PC-9 (cell line): ENCODE measurements at regions not wholly inside any gene's neighbourhood (a gene's known extent, or its start where the extent isn't known, plus 50 kb on each side); places are given as distances from the start of the nearest gene placed in this dataset.

Source experiments
- BruUV-seq: library from RNA; stranded (reverse); fragments of 400-500 nt; replicated peaks from 2 replicates; lab custom pipeline; 2021; lab: Mats Ljungman, UMichigan
- CTCF ChIA-PET: fragments of 300-600 bp; sonication (Branson Sonifier 250); formaldehyde crosslinking; loops from one replicate; lab custom pipeline; 2022; ENCODE audit warnings: antibody characterized with exemption; lab: Charles Lee
- POLR2A ChIA-PET: fragments of 300-600 bp; sonication (Branson Sonifier 250); formaldehyde crosslinking; loops from one replicate; lab custom pipeline; 2022; ENCODE audit warnings: antibody characterized with exemption; ENCODE audit not compliant: unreplicated experiment; lab: Charles Lee
- DNase-seq, 2 experiments: peaks; one replicate each; pipeline versions ENCODE4 v3.0.0 to v3.0.0-alpha.2; 2015 to 2022; ENCODE audit warnings: mixed read lengths in 1 of 2
- H2AFZ ChIP-seq: fragments of 200-600 bp; sonication (generic); 2 replicates; pipeline ENCODE4 v1.8.1; 2017; ENCODE audit warnings: antibody characterized with exemption
- H3F3A ChIP-seq: fragments of 200-600 bp; sonication (generic); 2 replicates; pipeline ENCODE4 v1.8.1; 2017; ENCODE audit warnings: antibody characterized with exemption, mild to moderate bottlenecking, low read depth; ENCODE audit not compliant: insufficient read depth
- H3K27ac ChIP-seq: fragments of 200-600 bp; sonication (generic); 2 replicates; pipeline ENCODE4 v1.6.1; 2016; ENCODE audit warnings: mixed run types
- H3K27me3 ChIP-seq: fragments of 200-600 bp; sonication (generic); 2 replicates; pipeline ENCODE4 v1.6.1; 2016; ENCODE audit warnings: low read depth, mixed run types; ENCODE audit not compliant: insufficient read depth
- H3K36me3 ChIP-seq: fragments of 200-600 bp; sonication (generic); 2 replicates; pipeline ENCODE4 v1.6.1; 2016; ENCODE audit warnings: low read depth, mixed run types
- H3K4me1 ChIP-seq: fragments of 200-600 bp; sonication (generic); replicated peaks from 2 replicates; pipeline ENCODE4 v1.6.1; 2016; ENCODE audit warnings: mixed run types; ENCODE audit not compliant: insufficient read depth
- H3K4me2 ChIP-seq: fragments of 200-600 bp; sonication (generic); 2 replicates; pipeline ENCODE4 v1.6.1; 2017; ENCODE audit warnings: mixed run types
- H3K4me3 ChIP-seq: fragments of 200-600 bp; sonication (generic); 2 replicates; pipeline ENCODE4 v1.6.1; 2016; ENCODE audit warnings: mixed run types
- H3K79me2 ChIP-seq: fragments of 200-600 bp; sonication (generic); 2 replicates; pipeline ENCODE4 v1.6.1; 2017; ENCODE audit warnings: low read depth, mixed run types
- H3K9me2 ChIP-seq: fragments of 200-600 bp; sonication (generic); 2 replicates; pipeline ENCODE4 v1.8.1; 2017; ENCODE audit warnings: mild to moderate bottlenecking; ENCODE audit not compliant: insufficient read depth
- H3K9me3 ChIP-seq: fragments of 200-600 bp; sonication (generic); 2 replicates; pipeline ENCODE4 v1.8.1; 2016; ENCODE audit warnings: low read depth; ENCODE audit not compliant: insufficient read depth
- H4K20me1 ChIP-seq: fragments of 200-600 bp; sonication (generic); 2 replicates; pipeline ENCODE4 v1.8.1; 2017; ENCODE audit not compliant: insufficient read depth
- CTCF ChIP-seq: fragments of 200-600 bp; sonication (generic); conservative IDR thresholded peaks from 2 replicates; pipeline ENCODE4 v1.6.1; 2017; ENCODE audit warnings: mixed run types, antibody characterized with exemption, mild to moderate bottlenecking, moderate library complexity
- EZH2 ChIP-seq: fragments of 200-600 bp; sonication (generic); IDR thresholded peaks from 2 replicates; pipeline ENCODE4 v1.8.0; 2017; ENCODE audit warnings: antibody characterized with exemption, low read depth
- intact Hi-C: fragments of 100-400 bp; cut with micrococcal nuclease; formaldehyde crosslinking; loops from one replicate; pipeline ENCODE4 v1.10.0; 2022; ENCODE audit not compliant: unreplicated experiment

- no peaks in the 10 kb centered on the region for H3K4me1 ChIP-seq
- POLR2A ChIA-PET = no interaction called here
- H4K20me1 ChIP-seq = no peaks in the 10 kb centered on the region
- no peaks in the 10 kb centered on the region for H3K79me2 ChIP-seq
- no peak overlapping the region for H3K4me2 ChIP-seq
- TF ChIP-seq CTCF (no peak), EZH2 (no peak)
- intact Hi-C loops = loop anchor here (10.0 kb wide), 1 partner anchor 1145 kb away; no protein-coding TSS in a partner anchor
- CTCF ChIA-PET = no interaction called here
- H3K9me3 ChIP-seq = no peaks in the 10 kb centered on the region
- no peak overlapping the region for H3K27ac ChIP-seq
- H3F3A ChIP-seq = no peaks in the 10 kb centered on the region
- DNase-seq = no peak
- H3K4me3 ChIP-seq = no peak overlapping the region
- H2AFZ ChIP-seq = no peak overlapping the region
- no peaks in the 10 kb centered on the region for H3K9me2 ChIP-seq
- H3K27me3 ChIP-seq = peaks cover 99% of the 10 kb centered on the region
- H3K36me3 ChIP-seq = no peaks in the 10 kb centered on the region
- no TSS peak for BruUV-seq
These were observed 264.7 kb downstream of the NSG2 start for GRCh38 chr5:174310243-174310642.

- intact Hi-C loops = loop anchor here (10.0 kb wide), 1 partner anchor 1146 kb away; no protein-coding TSS in a partner anchor
- no peak for TF ChIP-seq EZH2
- TF ChIP-seq CTCF = no peak
- Histone ChIP-seq H3K9me3 (no peaks in the 10 kb centered on the region), H4K20me1 (no peaks in the 10 kb centered on the region), H3K4me2 (no peak overlapping the region), H3K4me1 (no peaks in the 10 kb centered on the region), H3K9me2 (no peaks in the 10 kb centered on the region), H3F3A (no peaks in the 10 kb centered on the region), H3K27ac (no peak overlapping the region), H3K79me2 (no peaks in the 10 kb centered on the region), H2AFZ (no peak overlapping the region), H3K27me3 (peaks cover 99% of the 10 kb centered on the region), H3K36me3 (no peaks in the 10 kb centered on the region), H3K4me3 (no peak overlapping the region)
- ChIA-PET CTCF (no interaction called here), POLR2A (no interaction called here)
- no TSS peak for BruUV-seq
- no peak for DNase-seq
These were observed 265.2 kb downstream of the NSG2 start for GRCh38 chr5:174310706-174311105.

GRCh38 chr5:174311121-174311520 lies 265.6 kb downstream of the NSG2 start:
- intact Hi-C loops = loop anchor here (10.0 kb wide), 1 partner anchor 1146 kb away; no protein-coding TSS in a partner anchor
- Histone ChIP-seq H3K4me3 (no peak overlapping the region), H3K9me3 (no peaks in the 10 kb centered on the region), H3K9me2 (no peaks in the 10 kb centered on the region), H3K27me3 (peaks cover 99% of the 10 kb centered on the region), H3F3A (no peaks in the 10 kb centered on the region), H3K27ac (no peak overlapping the region), H3K36me3 (no peaks in the 10 kb centered on the region), H3K4me1 (no peaks in the 10 kb centered on the region), H4K20me1 (no peaks in the 10 kb centered on the region), H3K79me2 (no peaks in the 10 kb centered on the region), H2AFZ (no peak overlapping the region), H3K4me2 (no peak overlapping the region)
- ChIA-PET CTCF (interaction anchor here (0.6 kb wide), 1 partner anchor 70 kb away, joined by 4 read pairs; no protein-coding TSS in a partner anchor), POLR2A (no interaction called here)
- no peak for TF ChIP-seq EZH2
- no peak for TF ChIP-seq CTCF
- DNase-seq = no peak
- no TSS peak for BruUV-seq
